Hepatocyte (in vitro differentiated cells): ENCODE measurements at regions not wholly inside any gene's neighbourhood (a gene's known extent, or its start where the extent isn't known, plus 50 kb on each side); places are given as distances from the start of the nearest gene placed in this dataset.

Source experiments
- DNase-seq: peaks from one replicate; pipeline ENCODE4 v3.0.0-alpha.2; 2016; ENCODE audit warnings: low spot score
- H2AFZ ChIP-seq: fragments of 200-600 bp; sonication (generic); 2 replicates; pipeline ENCODE4 v1.6.0; 2016; ENCODE audit warnings: antibody characterized with exemption, mild to moderate bottlenecking
- H3K27ac ChIP-seq: fragments of 200-600 bp; sonication (generic); 2 replicates; pipeline ENCODE4 v1.5.1; 2016; ENCODE audit warnings: mild to moderate bottlenecking
- H3K27me3 ChIP-seq: fragments of 200-600 bp; sonication (generic); 2 replicates; pipeline ENCODE4 v1.6.1; 2016
- H3K36me3 ChIP-seq: fragments of 200-600 bp; sonication (generic); replicated peaks from 2 replicates; pipeline ENCODE4 v1.5.1; 2016; ENCODE audit warnings: low read depth; ENCODE audit not compliant: insufficient read depth
- H3K4me1 ChIP-seq: fragments of 200-600 bp; sonication (generic); 2 replicates; pipeline ENCODE4 v1.5.1; 2016; ENCODE audit warnings: mild to moderate bottlenecking, moderate library complexity; ENCODE audit not compliant: insufficient read depth
- H3K4me2 ChIP-seq: fragments of 200-600 bp; sonication (generic); 2 replicates; pipeline ENCODE4 v1.6.0; 2016
- H3K4me3 ChIP-seq: fragments of 200-600 bp; sonication (generic); 2 replicates; pipeline ENCODE4 v1.5.1; 2016; ENCODE audit warnings: mild to moderate bottlenecking
- H3K79me2 ChIP-seq: fragments of 200-600 bp; sonication (generic); 2 replicates; pipeline ENCODE4 v1.6.0; 2017; ENCODE audit warnings: mild to moderate bottlenecking
- H3K9me2 ChIP-seq: fragments of 200-600 bp; sonication (generic); replicated peaks from 2 replicates; pipeline ENCODE4 v1.6.0; 2017; ENCODE audit warnings: mild to moderate bottlenecking; ENCODE audit not compliant: insufficient read depth
- H3K9me3 ChIP-seq: fragments of 200-600 bp; sonication (generic); 2 replicates; pipeline ENCODE4 v1.5.1; 2016; ENCODE audit warnings: low read depth, mild to moderate bottlenecking
- H4K20me1 ChIP-seq: fragments of 200-600 bp; sonication (generic); 2 replicates; pipeline ENCODE4 v1.6.0; 2016; ENCODE audit warnings: mild to moderate bottlenecking; ENCODE audit not compliant: insufficient read depth, poor library complexity, severe bottlenecking
- EZH2 ChIP-seq: fragments of 200-600 bp; sonication (generic); IDR thresholded peaks from 2 replicates; pipeline ENCODE4 v1.6.1; 2016; ENCODE audit warnings: antibody characterized with exemption, mild to moderate bottlenecking, borderline replicate concordance
- EZH2phosphoT487 ChIP-seq: fragments of 200-600 bp; sonication (generic); IDR thresholded peaks from one replicate; pipeline ENCODE4 v1.6.1; 2018; ENCODE audit warnings: antibody characterized with exemption, mild to moderate bottlenecking, low read depth, moderate library complexity; ENCODE audit not compliant: unreplicated experiment, severe bottlenecking
- WGBS: methylation state at CpG from one replicate; pipeline ENCODE4 v1.1.6; 2016; ENCODE audit warnings: low lambda C conversion rate; ENCODE audit errors: missing lambda C conversion rate; 5-methylcytosine and 5-hydroxymethylcytosine counted together
- TF ChIP-seq, protein P1 (sequence below): fragments of 200-600 bp; sonication (generic); IDR thresholded peaks from 2 replicates; pipeline ENCODE4 v1.5.1; 2016; ENCODE audit warnings: antibody characterized with exemption, mild to moderate bottlenecking; ENCODE audit not compliant: poor library complexity

DNA sequence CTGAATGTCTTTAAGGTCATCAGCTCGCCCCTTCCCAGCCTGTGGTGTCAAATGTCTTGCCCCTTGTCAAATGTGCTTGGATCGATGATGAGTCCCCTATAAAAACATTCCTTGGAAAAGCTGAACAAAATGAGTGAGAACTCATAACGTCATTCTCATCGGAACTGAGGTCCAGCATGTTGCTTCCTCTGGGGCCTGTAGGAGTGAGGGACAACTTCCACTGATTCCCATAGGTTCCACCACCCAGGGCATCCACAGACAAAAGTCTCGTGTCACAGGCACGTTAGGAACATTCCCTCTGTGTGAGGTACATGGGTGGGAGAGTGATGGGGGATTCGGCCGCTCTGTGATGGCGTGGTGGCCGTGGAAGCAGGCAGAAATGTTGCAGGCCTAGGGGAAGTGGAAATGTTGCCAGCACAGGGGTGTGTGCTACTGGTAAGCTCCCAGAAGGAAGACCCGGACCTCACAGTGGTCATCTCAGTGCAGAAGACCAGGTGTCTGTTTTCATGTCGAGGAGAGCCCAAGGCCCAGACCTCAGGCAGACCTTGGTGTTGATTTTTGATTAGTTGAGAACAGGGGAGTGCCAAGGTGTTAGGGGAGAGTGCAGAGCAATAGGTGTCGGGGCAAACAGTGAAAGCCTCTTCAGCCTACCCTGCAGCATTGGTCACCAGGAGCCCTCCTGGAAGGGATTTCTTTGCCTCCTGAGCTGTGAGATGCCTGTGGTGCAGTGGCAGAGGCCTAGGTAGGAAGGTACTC lies 96.8 kb downstream of the SNRPN start:
- no peak overlapping the region for H3K4me3 ChIP-seq
- no peak overlapping the region for H2AFZ ChIP-seq
- DNase-seq, result no peak
- H3K27ac ChIP-seq, result no peak overlapping the region
- H3K27me3 ChIP-seq, result no peaks in the 10 kb centered on the region
- no peaks in the 10 kb centered on the region for H4K20me1 ChIP-seq
- WGBS, result 86% methylated on average over 13 of the region's 13 CpGs
- peaks cover 66% of the 10 kb centered on the region for H3K9me3 ChIP-seq
- no peaks in the 10 kb centered on the region for H3K4me1 ChIP-seq
- TF ChIP-seq, protein P1, sequence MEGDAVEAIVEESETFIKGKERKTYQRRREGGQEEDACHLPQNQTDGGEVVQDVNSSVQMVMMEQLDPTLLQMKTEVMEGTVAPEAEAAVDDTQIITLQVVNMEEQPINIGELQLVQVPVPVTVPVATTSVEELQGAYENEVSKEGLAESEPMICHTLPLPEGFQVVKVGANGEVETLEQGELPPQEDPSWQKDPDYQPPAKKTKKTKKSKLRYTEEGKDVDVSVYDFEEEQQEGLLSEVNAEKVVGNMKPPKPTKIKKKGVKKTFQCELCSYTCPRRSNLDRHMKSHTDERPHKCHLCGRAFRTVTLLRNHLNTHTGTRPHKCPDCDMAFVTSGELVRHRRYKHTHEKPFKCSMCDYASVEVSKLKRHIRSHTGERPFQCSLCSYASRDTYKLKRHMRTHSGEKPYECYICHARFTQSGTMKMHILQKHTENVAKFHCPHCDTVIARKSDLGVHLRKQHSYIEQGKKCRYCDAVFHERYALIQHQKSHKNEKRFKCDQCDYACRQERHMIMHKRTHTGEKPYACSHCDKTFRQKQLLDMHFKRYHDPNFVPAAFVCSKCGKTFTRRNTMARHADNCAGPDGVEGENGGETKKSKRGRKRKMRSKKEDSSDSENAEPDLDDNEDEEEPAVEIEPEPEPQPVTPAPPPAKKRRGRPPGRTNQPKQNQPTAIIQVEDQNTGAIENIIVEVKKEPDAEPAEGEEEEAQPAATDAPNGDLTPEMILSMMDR, result no peak
- TF ChIP-seq EZH2phosphoT487 (no peak), EZH2 (no peak)
- peaks cover 4% of the 10 kb centered on the region for H3K79me2 ChIP-seq
- H3K4me2 ChIP-seq, result no peak overlapping the region
- peaks cover 10% of the 10 kb centered on the region for H3K36me3 ChIP-seq
- H3K9me2 ChIP-seq, result no peaks in the 10 kb centered on the region

DNA sequence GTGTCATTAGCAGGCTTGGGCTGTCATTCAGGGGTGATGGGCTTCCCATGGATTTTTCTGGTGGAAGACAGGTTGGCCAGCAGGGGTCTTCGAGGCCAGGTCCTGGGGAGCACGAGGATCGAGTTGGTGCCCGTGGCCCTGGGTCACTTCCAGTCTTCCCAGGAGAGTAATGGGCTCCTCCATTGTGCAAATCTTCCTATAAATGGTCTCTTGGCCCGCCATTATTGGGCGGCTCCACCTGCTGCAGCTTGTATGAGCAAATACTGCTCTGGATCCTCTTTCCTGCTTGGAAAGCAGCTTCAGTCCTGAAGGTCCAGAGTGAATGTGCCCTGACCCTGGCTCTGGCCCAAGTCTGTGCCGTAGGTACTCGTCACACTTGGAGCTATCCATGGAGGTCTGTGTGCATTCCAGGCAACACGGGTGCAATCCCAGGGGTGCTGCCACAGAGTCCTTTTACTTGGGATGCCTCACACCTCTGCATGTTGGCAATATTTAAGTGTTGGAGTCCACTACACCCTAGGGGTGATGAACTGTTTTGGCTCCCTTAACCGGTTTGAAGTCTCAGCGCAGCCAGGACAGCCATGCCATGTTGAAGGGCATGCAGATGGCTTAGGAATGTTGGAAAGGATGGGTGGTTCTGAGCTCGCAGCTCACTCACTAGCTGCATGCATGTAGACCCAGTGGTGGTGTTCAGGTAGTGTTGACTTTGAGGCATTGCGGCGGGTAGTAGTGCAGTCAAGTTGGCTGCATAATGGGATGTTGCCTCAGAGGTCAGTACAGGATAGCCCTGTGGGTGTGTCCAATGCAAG lies 97.6 kb downstream of the SNRPN start:
- Histone ChIP-seq H3K27me3 (no peaks in the 10 kb centered on the region), H3K4me3 (no peak overlapping the region), H3K4me2 (no peak overlapping the region), H4K20me1 (no peaks in the 10 kb centered on the region), H3K9me3 (peaks cover 66% of the 10 kb centered on the region), H3K9me2 (no peaks in the 10 kb centered on the region), H3K27ac (no peak overlapping the region), H3K4me1 (no peaks in the 10 kb centered on the region), H3K36me3 (peaks cover 5% of the 10 kb centered on the region), H2AFZ (no peak overlapping the region), H3K79me2 (peaks cover 4% of the 10 kb centered on the region)
- TF ChIP-seq EZH2phosphoT487 (no peak), EZH2 (no peak)
- TF ChIP-seq, protein P1, result no peak
- no peak for DNase-seq
- WGBS, result 88% methylated on average over 14 of the region's 14 CpGs

DNA sequence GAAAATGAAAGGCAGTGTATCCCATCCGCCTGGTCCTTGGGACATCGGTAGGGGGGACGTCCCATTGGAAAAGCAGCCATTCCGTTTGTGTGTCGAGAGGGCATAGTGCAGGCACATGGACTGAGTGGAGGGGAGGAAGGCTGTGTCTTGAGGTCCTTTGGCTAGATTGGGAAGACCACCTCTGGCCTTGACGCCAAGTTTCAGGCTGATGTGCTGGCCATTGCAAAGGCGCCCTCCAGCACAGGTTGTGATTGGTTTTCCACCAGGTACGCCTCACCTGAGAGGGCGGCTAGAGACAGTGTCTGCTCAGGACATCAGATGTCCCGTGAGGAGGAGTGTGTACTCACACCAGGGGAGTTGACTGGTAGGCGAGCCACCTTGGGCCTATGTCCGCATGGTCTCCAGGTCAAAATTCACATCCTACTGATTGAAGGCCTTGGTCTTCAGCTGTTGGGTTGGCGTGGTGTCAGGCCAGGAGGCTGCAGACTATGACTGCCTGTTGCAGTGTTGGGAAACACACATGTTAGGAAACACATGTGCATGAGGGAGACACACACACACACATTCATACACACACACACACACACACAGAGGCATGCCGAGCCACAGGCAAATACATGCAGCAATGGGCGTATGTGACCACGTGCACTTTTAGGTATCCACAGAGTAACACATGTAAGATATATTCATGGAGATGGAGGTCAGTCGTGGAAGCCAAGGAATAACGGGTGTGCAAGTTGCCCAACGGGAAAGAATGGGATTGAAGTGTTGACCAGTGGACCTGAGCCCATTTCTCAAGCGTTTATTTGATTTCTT lies 98.4 kb downstream of the SNRPN start:
- H3K9me2 ChIP-seq, result no peaks in the 10 kb centered on the region
- H3K27ac ChIP-seq, result no peak overlapping the region
- H3K4me1 ChIP-seq, result no peaks in the 10 kb centered on the region
- H3K27me3 ChIP-seq, result no peaks in the 10 kb centered on the region
- no peak for DNase-seq
- no peak overlapping the region for H2AFZ ChIP-seq
- TF ChIP-seq EZH2phosphoT487 (no peak), EZH2 (no peak)
- TF ChIP-seq, protein P1, result no peak
- H3K36me3 ChIP-seq, result peaks cover 5% of the 10 kb centered on the region
- H4K20me1 ChIP-seq, result no peaks in the 10 kb centered on the region
- no peak overlapping the region for H3K4me2 ChIP-seq
- WGBS, result 89% methylated on average over 20 of the region's 20 CpGs
- peaks cover 67% of the 10 kb centered on the region for H3K9me3 ChIP-seq
- no peak overlapping the region for H3K4me3 ChIP-seq
- H3K79me2 ChIP-seq, result peaks cover 4% of the 10 kb centered on the region
